ENCODE measurements at regions not wholly inside any gene's neighbourhood (a gene's known extent, or its start where the extent isn't known, plus 50 kb on each side); places are given as distances from the start of the nearest gene placed in this dataset.

GRCh38 chr12:30219047-30219446 is 435.3 kb upstream of the TMTC1 start:
- no peak for TF ChIP-seq EP300 (IDR thresholded peaks at IDR 0.05)
- TF ChIP-seq CTCF (IDR thresholded peaks at IDR 0.05), result no peak
- no peak for TF ChIP-seq POLR2A (IDR thresholded peaks at IDR 0.05)
- TF ChIP-seq POLR2AphosphoS5 (IDR thresholded peaks at IDR 0.05), result no peak

Measured in suprapubic skin (tissue), 4 donors.